ENCODE measurements at regions not wholly inside any gene's neighbourhood (a gene's known extent, or its start where the extent isn't known, plus 50 kb on each side); places are given as distances from the start of the nearest gene placed in this dataset.

DNA sequence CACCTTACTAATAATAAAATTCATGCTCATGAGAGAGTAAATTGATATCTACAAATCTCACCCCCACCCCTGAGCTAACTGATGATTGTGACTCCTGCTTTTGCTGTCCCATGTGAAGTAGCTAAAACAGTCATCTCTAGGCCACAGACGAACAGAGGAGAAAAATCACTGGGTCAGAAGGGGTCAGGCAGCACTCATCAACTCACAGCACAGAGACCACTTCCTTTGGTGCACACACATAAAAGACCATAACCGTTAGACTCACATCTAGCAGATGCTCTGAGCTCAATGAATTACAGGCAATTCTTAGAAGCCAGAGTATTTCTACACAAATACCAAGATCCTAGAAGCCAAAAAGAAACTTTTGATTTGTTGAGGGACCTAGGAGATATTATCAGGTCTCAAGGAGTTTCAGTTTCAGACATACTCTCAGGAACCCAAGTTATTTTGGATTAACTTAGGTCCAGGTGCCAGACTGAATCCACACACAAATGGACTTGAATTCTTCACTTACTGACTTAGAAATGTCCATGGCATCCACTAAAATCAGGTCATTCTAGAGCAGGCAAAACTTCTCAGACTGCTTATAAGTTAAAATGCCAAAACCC, 65.0 kb upstream of the TES start:
- DNase-seq = no peak

DNA sequence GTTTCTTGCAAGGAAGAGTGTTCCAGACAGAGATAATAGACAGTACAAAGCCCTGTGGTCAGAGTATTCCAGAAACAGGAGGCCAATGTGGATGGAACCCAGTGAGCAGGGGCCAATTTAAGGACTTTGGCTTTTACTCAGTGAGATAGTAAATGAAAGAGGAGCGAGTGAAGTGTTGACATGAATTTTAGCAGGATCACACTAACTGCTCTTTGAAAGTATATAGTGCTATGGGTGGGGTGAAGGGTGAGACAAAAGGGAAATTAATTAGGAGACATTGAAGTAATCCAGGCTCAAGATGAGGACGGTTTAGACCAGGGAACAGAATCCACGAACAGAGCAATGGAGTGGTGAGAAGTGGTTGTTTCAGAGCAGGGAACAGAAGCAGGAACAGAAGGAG, 62.2 kb upstream of the TES start:
- DNase-seq = no peak

DNA sequence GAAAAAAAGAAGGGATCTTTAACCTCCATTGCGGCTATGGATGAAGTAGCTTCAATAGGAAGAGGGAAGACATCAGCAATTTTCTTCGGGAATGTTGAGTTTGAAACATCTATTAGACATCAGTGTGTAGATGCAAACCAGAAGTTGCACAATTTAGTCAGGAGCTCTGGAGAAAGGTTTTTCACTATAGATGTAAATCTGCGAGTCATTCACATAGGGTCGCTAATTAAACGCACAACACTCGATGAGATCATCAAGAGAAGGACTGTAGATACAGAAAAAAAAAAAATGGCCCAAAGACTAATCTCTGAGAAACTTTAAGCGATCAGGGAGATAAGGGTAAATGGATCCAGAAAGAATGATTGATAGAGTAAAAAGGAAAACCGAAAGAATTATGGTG, 61.7 kb upstream of the TES start:
- no peak for DNase-seq

DNA sequence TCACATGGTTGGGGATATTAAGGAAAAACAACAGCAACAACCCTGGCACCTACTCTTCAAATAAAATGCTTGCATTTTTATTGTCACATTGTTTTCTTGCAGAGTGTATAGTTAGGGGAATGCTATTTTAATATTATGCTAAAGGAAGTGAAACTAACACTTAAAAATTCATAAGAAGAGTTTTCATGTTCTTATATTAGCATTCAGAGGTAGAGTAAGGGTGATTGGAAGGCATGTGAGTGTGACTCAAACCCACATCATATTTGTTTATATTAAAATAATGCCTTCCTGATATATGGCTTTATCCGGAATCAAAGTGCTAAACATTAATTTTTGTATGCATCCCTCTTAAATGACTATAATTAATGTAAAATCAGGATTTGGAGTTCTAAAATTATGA, 59.8 kb upstream of the TES start:
- no peak for DNase-seq

DNA sequence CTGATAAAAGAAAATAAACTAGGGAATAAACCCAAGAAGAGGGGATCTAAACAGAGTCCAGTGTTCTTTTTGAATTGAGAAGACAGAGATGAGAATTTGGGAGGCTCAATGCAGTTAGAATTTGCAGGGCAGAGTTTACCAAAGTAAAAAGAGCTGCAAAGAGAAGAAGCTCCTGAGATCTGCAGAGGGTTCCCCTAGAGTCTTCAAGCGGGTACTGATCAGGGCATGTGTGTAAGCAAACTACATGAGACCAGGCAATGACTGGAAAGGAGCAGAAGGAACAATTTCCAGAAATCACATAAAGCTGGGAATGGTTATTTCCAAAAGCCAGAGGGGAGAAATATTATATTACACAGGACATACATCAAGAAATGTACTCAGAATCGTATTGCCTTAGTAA, 58.1 kb upstream of the TES start:
- DNase-seq = no peak

DNA sequence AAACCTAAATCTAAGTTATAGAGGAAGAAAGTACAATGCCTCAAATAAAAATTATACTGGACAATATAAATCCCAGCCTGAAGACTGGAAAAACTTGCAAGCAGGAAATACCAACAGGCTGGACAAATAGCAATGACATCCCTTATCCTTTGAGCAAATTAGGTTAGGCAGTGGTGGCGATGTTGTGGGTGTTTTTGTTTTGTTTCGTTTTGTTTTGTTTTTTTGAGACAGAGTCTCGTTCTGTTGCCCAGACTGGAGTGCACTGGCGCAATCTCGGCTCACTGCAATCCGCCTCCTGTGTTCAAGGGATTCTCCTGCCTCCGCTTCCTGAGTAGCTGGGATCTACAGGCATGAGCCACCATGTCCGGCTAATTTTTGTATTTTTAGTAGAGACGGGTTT, 57.3 kb upstream of the TES start:
- no peak for DNase-seq

DNA sequence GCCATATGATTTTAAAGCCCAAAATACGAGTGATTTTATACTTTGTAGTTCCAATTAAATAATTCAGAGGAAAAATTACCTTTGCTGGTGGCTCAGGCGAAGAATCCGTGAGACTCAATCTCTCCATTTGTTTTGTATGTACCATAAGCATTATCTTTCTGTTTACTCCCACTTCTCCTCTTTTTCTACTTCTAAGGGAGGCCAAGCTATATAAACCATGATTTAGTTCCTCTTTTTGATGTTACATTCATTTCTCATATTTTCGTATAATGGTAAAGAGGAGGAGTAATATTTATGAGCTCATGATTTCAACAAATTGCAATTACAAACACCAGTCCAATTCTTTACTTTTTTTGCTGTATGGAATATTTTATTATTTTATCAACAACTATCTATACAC, 50.6 kb upstream of the TES start:
- DNase-seq = no peak
